PFSK-1 (cell line): ENCODE measurements at regions not wholly inside any gene's neighbourhood (a gene's known extent, or its start where the extent isn't known, plus 50 kb on each side); places are given as distances from the start of the nearest gene placed in this dataset.

ENCODE experiments used
- FOXP2 ChIP-seq: optimal IDR thresholded peaks from 2 replicates; pipeline ENCODE3; 2011; ENCODE audit warnings: borderline replicate concordance, control low read depth, inconsistent platforms; ENCODE audit not compliant: insufficient read depth; ENCODE audit errors: extremely low read length, extremely low read depth
- POLR2AphosphoS5 ChIP-seq: IDR thresholded peaks from 2 replicates; pipeline ENCODE4 v1.6.1; 2012; ENCODE audit warnings: low read depth, mild to moderate bottlenecking, control low read depth, low read length, moderate library complexity
- REST ChIP-seq, 2 experiments: IDR thresholded peaks; 2 replicates each; pipeline versions ENCODE4 v1.6.1 to v1.8.0; 2011 to 2012; ENCODE audit warnings: low read depth in 2 of 2, low read length in 2 of 2, control low read depth in 1 of 2, inconsistent platforms in 1 of 2, mild to moderate bottlenecking in 1 of 2, moderate library complexity in 1 of 2; ENCODE audit not compliant: insufficient read depth in 1 of 2
- SIN3A ChIP-seq: IDR thresholded peaks from 2 replicates; pipeline ENCODE4 v1.6.1; 2012; ENCODE audit warnings: mild to moderate bottlenecking, low read length, moderate library complexity, borderline replicate concordance; ENCODE audit not compliant: insufficient read depth
- TAF1 ChIP-seq: IDR thresholded peaks from 2 replicates; pipeline ENCODE4 v1.6.1; 2012; ENCODE audit warnings: low read length, control low read depth, borderline replicate concordance; ENCODE audit not compliant: insufficient read depth

- no peak for TF ChIP-seq SIN3A
- TF ChIP-seq TAF1, result no peak
- no peak for TF ChIP-seq REST (IDR thresholded peaks at IDR 0.05; ENCODE audit: insufficient read depth in 1 of 2, low read depth in 2 of 2, low read length in 2 of 2)
- TF ChIP-seq POLR2AphosphoS5, result no peak
- TF ChIP-seq FOXP2, result no peak
These were observed 565.8 kb upstream of the DPPA4 start for GRCh38 chr3:109903100-109903499.

GRCh38 chr3:109910772-109911171 is 573.4 kb upstream of the DPPA4 start:
- TF ChIP-seq POLR2AphosphoS5 (no peak), TAF1 (no peak), SIN3A (no peak), FOXP2 (no peak), REST (IDR thresholded peaks at IDR 0.05; ENCODE audit: insufficient read depth in 1 of 2, low read depth in 2 of 2, low read length in 2 of 2) (no peak)

GRCh38 chr3:109918740-109919139 is 581.4 kb upstream of the DPPA4 start:
- TF ChIP-seq POLR2AphosphoS5, result no peak

- TF ChIP-seq TAF1 (no peak), FOXP2 (no peak), POLR2AphosphoS5 (no peak), REST (IDR thresholded peaks at IDR 0.05; ENCODE audit: insufficient read depth in 1 of 2, low read depth in 2 of 2, low read length in 2 of 2) (no peak), SIN3A (no peak)
These were observed 583.4 kb upstream of the DPPA4 start for GRCh38 chr3:109920749-109921148.

GRCh38 chr3:109921509-109921908 is 584.2 kb upstream of the DPPA4 start:
- TF ChIP-seq POLR2AphosphoS5 (no peak), FOXP2 (no peak), REST (IDR thresholded peaks at IDR 0.05; ENCODE audit: insufficient read depth in 1 of 2, low read depth in 2 of 2, low read length in 2 of 2) (no peak), TAF1 (no peak), SIN3A (no peak)
